Upper lobe of left lung (tissue), 4 donors: ENCODE measurements at regions not wholly inside any gene's neighbourhood (a gene's known extent, or its start where the extent isn't known, plus 50 kb on each side); places are given as distances from the start of the nearest gene placed in this dataset.

ENCODE experiments used
- CTCF ChIP-seq, 6 experiments: fragments of 450-650 bp in 4 of 6; fragments of 200-600 bp in 2 of 6; sonication (generic) in 2 of 6; IDR thresholded peaks; one replicate each; pipeline ENCODE4 v1.5.1; 2016 to 2019; ENCODE audit warnings: antibody characterized with exemption in 6 of 6
- POLR2A ChIP-seq, 4 donors: fragments of 450-650 bp; IDR thresholded peaks; one replicate each; pipeline ENCODE4 v1.5.1; 2016 to 2017; ENCODE audit warnings: antibody characterized with exemption in 4 of 4, mild to moderate bottlenecking in 2 of 4
- POLR2AphosphoS5 ChIP-seq, 2 donors: sonication (generic); formaldehyde crosslinking; IDR thresholded peaks; one replicate each; pipeline ENCODE4 v1.5.1; 2017; ENCODE audit warnings: antibody characterized with exemption in 2 of 2

- TF ChIP-seq CTCF (IDR thresholded peaks at IDR 0.05) (no peak), POLR2A (IDR thresholded peaks at IDR 0.05) (no peak), POLR2AphosphoS5 (IDR thresholded peaks at IDR 0.05) (no peak)
Observed at GRCh38 chr12:34107016-34107415, 84.7 kb downstream of the ALG10 start.
